ENCODE measurements at regions not wholly inside any gene's neighbourhood (a gene's known extent, or its start where the extent isn't known, plus 50 kb on each side); places are given as distances from the start of the nearest gene placed in this dataset.

DNA sequence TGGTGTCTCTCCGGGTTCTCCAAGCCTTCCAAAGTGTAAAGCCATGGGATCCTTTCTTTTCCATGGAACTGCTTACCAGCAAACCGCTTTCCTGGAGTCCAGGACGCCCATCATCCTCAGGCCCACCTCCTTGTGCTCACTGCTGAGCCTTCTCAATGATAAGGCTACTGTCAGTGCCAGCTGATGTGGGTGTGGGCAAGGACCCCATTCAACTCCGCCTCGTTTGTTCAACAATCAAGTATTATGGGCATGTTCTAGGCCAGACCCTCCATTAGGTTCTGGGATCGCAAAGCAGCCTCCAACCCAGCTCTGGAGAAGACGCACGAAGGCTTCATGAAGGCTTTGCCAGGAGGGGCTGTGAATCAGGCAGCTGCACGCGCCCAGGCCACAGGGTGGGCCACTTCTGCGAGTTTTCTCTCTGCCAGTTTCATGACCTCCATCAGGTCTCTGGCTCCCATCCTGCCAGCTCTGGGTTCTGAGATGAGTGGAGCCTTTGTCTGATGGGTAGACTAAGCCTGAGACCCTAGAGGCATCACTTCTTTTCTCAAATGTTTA, 177.1 kb downstream of the MRPL14 start:
- DNase-seq (ENCODE audit: low read depth): no peak

DNA sequence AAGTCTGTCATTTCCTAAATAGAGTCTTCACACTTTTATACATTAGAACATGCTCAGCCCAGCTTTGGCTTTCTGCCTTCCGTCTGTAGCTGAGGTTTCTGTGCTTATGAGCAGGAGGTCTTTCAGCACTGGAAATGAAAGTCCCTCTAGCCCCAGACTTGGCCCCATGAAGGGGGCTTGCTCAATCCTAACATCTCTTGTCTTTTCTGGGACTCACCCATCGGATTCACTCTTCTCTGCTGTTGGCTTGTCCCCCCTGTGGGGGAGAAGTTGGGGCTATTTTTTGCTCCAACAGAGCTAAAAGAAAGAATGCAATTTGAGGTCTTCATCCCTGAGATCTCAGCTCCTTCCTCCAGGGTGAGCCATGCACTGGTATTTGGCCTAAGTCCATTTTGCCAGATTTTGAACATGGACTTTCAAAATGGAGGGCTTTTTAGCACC, 177.7 kb downstream of the MRPL14 start:
- DNase-seq (ENCODE audit: low read depth): no peak

DNA sequence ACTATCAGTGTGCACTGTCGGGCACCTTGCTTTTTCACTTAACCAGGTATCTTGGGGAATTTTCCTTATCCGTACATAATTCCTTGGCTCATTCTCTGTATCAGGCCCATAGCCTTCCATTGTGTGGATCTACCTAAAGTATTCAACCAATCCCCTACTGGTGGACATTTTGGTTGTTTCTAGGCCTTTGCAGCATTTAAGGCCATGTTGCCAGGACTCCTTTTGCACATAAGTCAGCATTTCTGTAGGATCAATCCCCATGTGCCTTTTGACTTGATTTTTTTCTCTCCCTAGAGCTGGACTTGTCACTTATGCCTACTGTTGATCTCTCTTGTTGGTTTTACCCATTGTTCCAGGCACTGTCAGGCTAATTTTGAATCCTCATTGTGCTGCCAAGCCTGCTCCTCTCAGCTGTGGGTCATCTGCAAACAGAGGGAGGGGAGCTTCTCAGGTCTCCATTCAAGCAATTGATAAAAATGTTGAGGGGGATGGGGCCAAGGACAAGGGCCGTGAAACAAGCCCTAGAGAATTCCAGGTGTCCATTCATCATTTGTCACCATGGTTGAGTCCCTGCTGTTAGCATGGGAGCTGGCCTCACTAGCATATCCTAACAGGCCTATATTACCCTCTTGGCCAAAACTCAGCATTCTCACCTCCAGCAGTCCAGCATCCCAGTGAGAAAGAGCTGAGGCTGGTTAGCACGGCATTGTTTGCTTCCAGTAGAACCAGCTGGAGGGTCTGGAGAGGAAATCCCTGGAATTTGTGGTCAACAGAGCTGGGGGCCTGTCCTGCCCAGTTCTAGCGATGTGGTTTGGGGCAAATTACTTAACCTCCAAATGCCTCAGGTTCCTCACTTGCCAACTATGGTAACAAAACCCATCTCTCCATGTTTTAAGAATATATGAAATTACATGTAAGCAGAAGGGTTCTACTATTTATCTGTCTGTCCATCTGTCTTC, 178.4 kb downstream of the MRPL14 start:
- DNase-seq (ENCODE audit: low read depth): peak; percentile 84

GRCh38 chr6:43947860-43948259, 177.8 kb downstream of the VEGFA start:
- DNase-seq (ENCODE audit: low read depth): no peak

DNA sequence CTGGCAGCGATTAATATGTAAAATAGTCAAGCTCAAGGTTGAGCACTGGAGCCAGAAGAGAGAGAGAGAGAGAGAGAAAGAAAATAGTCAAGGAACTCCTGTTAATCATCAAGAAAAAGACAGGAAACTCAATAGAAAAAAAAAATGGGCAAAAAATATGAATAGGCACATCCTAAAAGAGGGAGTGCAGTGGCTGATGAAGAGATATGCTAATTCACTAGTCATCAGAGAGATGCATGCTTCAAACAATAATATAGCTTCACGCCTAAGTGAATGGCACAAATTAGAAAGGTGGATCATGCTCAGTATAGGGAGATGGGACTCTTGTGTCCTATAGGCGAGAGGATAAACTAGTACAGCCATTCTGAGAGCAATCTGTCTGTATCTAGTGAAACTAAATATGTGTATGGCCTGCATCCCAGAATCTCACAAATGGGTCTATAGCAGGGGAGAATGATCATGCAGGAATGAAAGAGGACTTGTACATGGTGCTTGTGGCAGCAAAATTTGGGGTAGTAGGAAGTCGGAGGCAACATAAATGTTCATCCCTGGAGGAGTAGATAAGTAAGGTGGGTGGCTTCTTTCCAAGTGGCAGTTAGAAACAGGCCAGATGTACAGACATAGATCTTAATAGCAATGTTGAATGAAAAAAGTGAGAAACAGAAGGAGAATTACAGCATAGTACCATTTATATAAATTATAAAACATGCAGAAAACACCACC, 176.8 kb downstream of the VEGFA start:
- DNase-seq (ENCODE audit: low read depth): no peak

GRCh38 chr6:43945768-43946080, 175.7 kb downstream of the VEGFA start:
- DNase-seq (ENCODE audit: low read depth): peak; percentile 75

- peak; percentile 74 for DNase-seq (ENCODE audit: low read depth)
Measured at GRCh38 chr6:43944908-43945767, 175.1 kb downstream of the VEGFA start.

DNA sequence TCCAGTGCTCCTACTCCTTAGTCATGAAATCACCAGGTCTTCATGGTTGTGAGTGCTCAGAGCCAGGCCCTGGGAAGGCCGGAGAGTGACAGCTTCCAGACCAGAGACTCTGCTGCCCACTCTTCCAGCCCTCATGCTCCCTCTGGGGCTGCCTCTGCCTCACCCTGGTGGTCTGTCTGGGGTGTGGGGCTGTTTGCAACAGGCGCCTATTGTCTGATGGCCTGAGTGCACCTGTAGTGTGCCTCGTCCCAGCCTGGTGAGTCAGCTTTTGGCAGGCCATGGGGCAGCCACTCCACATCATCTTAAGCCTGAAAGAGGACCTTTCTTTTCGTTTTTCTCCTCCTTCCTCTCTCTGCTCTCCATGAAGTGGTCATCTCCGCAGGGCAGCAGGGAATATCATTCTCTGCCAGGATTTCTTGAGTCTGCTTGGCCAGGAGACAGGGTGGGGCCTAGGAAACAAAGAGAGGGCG, 173.8 kb downstream of the VEGFA start:
- peak; percentile 50 for DNase-seq (ENCODE audit: low read depth)

DNA sequence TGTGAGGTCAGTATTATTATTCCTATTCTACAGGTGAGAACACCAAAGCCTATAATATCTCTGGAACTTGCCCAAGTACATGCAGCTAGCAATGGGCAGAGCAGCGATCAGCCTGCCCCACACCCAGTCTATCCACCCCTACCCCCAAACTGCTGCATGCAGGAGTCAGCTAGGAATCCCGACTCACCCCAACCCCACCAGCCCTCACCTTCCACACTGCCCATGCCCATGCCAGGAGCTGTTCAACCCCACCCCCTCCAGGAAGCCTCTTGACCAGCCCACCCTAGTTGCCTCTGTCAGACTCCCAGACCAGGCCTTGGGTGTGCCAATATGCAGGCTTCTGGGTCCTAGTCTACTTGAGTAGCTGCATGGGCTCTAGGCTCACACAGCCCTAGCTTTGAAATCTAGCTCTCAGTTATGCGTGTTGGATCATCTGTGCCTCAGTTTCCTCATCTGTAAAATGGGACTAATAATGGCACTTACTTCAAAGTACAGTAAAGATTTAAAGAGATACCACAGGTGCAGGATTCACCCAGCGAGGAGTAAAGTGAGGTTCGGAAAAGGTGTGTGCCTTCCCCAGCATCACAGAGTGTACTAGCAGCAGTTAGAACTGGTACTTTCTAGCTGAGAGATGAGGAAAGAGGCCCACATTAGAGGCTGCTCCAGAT, 173.2 kb downstream of the VEGFA start:
- DNase-seq (ENCODE audit: low read depth): no peak

GRCh38 chr6:43942616-43943015, 172.6 kb downstream of the VEGFA start:
- DNase-seq (ENCODE audit: low read depth): no peak

- DNase-seq (ENCODE audit: low read depth): no peak
Measured at GRCh38 chr6:43942011-43942442, 172.0 kb downstream of the VEGFA start.

DNA sequence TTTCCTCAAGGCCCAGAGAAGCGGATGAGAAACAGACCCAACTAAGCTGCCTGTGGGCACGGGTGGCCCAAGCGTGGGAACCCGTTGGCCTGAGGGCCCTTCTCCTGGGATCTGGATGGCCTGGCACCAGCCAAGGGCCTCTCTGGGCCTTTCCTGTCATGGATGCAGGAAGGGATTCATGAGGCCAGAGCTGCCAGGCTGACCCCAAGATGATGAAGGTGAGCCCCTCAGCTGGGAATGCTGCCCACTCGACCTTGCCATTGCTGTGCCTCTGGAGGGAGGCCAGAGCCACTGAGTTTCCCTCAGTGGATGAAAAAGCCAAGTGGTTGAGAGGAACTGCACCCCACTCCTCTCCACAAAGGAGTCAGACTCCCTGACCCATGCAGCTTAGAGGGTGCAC, 171.2 kb downstream of the VEGFA start:
- DNase-seq (ENCODE audit: low read depth): no peak

DNA sequence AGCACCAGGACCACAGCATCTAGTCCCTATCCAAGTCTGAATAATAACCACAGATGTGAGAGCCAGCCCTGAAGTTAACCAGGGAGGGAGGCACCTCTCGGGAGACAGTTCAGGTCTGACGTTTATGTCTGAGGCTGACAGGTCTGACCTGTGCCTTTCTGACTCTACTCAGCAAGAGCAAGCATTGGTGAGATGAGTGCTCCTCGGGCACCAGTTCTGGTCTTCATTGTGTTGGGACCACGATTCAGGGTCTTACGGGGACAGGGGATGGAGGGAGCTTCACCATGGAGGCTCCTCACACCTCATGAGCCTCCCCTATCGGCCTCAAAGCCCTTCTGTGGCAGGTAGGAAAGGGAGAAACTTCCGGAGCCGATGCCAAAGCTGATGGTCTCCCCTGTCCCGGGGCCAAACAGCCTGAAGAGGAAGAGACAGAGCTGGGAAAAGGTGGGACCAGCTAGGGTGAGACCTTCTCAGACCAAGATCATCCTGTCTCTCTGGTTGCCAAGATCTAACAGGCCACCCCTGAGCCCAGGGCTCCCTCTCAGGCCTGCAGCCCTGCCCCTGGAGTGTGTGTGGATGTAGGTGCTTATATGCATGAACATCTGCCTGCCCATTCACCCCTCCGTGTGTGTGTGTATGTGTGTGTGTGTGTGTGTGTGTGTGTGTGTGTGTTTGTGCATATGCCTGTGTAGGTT, 170.5 kb downstream of the VEGFA start:
- DNase-seq (ENCODE audit: low read depth): no peak

DNA sequence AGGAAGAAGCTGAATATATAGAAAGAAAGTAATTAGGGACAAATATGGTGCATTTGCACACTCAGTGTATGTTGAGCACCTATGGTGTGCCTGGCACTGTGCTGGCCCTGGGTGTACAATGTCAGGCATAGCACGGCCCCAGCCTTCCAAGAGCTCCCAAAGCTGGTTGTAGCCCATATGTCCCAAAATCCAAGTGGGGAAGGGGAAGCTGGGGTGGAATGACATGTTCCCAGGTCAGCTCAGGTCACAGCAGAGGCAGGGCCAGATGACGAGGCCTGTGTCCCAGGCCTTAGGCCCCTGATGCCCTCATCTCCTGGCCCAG, 170.0 kb downstream of the VEGFA start:
- DNase-seq (ENCODE audit: low read depth): no peak

- no peak for DNase-seq (ENCODE audit: low read depth)
Measured at GRCh38 chr6:43939281-43940070, 169.5 kb downstream of the VEGFA start.

- DNase-seq (ENCODE audit: low read depth): no peak
Measured at GRCh38 chr6:43938178-43939105, 168.4 kb downstream of the VEGFA start.

DNA sequence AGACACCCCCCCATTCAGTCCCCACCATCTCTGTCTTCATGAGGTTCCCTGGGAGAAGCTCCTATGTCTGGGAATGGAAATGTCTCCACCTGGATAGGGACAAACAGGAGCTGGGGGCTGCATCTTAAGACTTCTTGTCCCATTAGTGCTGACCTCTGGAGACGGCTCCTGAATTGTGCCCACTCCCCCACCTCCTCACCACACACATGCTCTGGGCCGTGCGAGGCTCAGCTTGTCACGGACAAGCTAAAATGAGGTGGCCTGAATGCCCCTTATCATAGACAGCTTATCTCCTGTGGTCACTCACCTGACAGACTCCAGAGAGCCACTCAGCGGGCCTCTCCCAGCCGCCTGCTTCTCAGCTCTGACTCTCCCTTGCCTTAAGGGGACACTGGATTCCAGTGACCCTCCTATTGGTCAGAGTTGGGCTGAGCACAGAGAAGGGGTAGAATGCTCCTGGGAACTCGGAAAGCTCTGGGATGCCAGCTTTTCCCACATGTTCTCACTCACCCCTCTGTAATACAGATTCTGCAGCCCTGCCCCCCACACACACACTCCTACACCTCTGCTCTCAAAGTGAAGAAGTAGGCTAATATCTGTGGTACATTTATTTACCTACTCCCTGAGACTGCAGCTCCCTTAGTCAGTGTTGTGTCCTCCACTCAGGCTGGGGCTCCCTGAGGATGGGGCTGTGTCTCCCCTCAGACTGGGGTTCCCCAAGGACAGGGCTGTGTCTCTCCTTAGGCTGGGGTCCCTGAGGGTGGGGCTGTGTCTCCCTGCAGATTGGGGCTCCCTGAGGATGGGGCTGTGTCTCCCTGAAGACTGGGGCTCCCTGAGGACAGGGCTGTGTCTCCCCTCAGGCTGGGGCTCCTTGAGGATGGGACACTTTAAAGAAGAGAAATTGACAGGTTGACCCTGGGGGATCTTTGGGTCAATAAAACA, 167.5 kb downstream of the VEGFA start:
- DNase-seq (ENCODE audit: low read depth): no peak

DNA sequence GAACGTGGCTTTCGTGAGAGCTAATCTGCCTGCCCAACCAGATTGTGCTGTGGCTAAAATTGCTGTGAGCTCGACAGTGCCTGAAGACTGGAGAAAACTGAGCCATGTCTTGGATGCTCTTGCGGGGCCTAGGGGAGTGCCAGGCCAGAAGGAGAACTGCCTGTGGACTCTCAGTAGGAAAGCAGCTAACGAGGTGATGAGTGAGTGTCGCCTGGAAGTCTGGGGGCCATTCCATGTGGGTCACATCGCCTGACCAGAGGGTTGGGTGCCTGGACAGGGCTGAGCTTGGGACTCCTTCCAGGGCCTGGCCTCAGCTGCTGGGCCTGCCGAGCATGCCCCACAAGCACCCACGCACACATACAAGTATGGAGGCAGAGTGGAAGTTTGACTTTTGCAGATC, 166.5 kb downstream of the VEGFA start:
- DNase-seq (ENCODE audit: low read depth): no peak

Data from M059J (cell line).